ENCODE measurements at regions not wholly inside any gene's neighbourhood (a gene's known extent, or its start where the extent isn't known, plus 50 kb on each side); places are given as distances from the start of the nearest gene placed in this dataset.

DNA sequence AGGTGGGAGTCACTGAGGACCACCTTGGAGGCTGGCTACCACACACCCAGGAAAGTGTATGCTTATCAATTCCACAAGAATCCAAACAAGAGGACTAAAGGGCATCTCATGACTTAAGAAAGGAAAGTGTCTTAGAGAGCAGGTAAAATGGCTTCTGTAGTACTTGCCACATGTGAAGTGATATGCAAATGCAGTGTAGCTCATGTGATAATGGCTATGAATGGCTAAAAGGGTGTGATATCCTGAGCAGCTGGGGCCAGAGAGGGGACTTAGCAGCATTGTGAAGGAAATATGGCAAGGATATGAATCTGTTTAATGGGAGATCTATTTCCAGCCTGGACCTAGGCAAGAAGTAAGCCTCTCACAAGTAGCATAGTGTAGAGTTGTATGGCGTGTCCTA is 90.5 kb downstream of the BUB3 start:
- peaks cover 30% of the 10 kb centered on the region for H3K4me1 ChIP-seq (ENCODE audit: insufficient read depth, low read length)
- no peaks in the 10 kb centered on the region for H3K9me3 ChIP-seq (ENCODE audit: control insufficient read depth in 1 of 2, insufficient read depth in 1 of 2, low read length in 2 of 2)
- ChIA-PET POLR2A (interaction anchor here (0.8 kb wide), 1 partner anchor 94 kb away, joined by 3 read pairs; no protein-coding TSS in a partner anchor), CTCF (no interaction called here)
- Mint-ChIP-seq H3K4me1 (ENCODE audit: low read depth) (peaks cover 36% of the 10 kb centered on the region), H3K27ac (peak overlapping the region; percentile 94), H3K36me3 (ENCODE audit: low read depth) (no peaks in the 10 kb centered on the region), H3K4me3 (no peak overlapping the region), H3K27me3 (no peaks in the 10 kb centered on the region), H3K9me3 (no peaks in the 10 kb centered on the region)
- no peak overlapping the region for H3K4me3 ChIP-seq (ENCODE audit: low read length)
- intact Hi-C loops (cut with DNase I, micrococcal nuclease), result loop anchor here in 1 of 2 experiments (5.0 kb wide), 1 partner anchor 87 kb away; no protein-coding TSS in a partner anchor
- H3K27me3 ChIP-seq (ENCODE audit: control insufficient read depth in 1 of 2, insufficient read depth in 2 of 2, low read length in 2 of 2), result no peaks in the 10 kb centered on the region
- ATAC-seq (ENCODE audit: poor library complexity) (no peak), DNase-seq (no peak)
- H3K27ac ChIP-seq (ENCODE audit: low read depth in 1 of 2, low read length in 2 of 2), result no peak overlapping the region
- TF ChIP-seq, protein P1, sequence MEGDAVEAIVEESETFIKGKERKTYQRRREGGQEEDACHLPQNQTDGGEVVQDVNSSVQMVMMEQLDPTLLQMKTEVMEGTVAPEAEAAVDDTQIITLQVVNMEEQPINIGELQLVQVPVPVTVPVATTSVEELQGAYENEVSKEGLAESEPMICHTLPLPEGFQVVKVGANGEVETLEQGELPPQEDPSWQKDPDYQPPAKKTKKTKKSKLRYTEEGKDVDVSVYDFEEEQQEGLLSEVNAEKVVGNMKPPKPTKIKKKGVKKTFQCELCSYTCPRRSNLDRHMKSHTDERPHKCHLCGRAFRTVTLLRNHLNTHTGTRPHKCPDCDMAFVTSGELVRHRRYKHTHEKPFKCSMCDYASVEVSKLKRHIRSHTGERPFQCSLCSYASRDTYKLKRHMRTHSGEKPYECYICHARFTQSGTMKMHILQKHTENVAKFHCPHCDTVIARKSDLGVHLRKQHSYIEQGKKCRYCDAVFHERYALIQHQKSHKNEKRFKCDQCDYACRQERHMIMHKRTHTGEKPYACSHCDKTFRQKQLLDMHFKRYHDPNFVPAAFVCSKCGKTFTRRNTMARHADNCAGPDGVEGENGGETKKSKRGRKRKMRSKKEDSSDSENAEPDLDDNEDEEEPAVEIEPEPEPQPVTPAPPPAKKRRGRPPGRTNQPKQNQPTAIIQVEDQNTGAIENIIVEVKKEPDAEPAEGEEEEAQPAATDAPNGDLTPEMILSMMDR (IDR thresholded peaks at IDR 0.05), result no peak
- no peaks in the 10 kb centered on the region for H3K36me3 ChIP-seq (ENCODE audit: insufficient read depth, low read length)

DNA sequence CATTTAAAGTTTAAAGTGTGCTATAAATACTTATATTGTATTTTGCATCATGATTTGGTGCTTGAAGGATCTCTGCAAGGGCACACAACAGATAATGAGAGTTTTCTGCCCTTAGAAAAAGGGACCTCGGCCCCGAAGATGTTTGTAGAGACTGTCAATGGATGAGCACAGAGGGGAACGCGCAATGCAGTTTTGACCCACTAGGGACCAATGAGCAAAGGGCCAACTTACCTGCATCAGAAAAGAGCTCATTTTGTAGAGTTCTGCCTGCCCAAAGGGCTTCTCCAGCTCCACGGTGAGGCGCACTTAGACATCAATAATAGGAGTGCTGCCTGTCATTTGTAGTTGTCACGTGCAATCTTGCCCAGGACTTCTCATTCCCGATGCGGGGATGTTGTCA is 91.1 kb downstream of the BUB3 start:
- Histone ChIP-seq H3K36me3 (ENCODE audit: insufficient read depth, low read length) (no peaks in the 10 kb centered on the region), H3K4me1 (ENCODE audit: insufficient read depth, low read length) (peaks cover 27% of the 10 kb centered on the region), H3K9me3 (ENCODE audit: control insufficient read depth in 1 of 2, insufficient read depth in 1 of 2, low read length in 2 of 2) (no peaks in the 10 kb centered on the region), H3K27ac (ENCODE audit: low read depth in 1 of 2, low read length in 2 of 2) (no peak overlapping the region), H3K27me3 (ENCODE audit: control insufficient read depth in 1 of 2, insufficient read depth in 2 of 2, low read length in 2 of 2) (no peaks in the 10 kb centered on the region), H3K4me3 (ENCODE audit: low read length) (no peak overlapping the region)
- intact Hi-C loops (cut with DNase I, micrococcal nuclease), result no loop called here
- TF ChIP-seq, protein P1 (IDR thresholded peaks at IDR 0.05), result no peak
- DNase-seq, result no peak
- Mint-ChIP-seq H3K4me1 (ENCODE audit: low read depth) (peaks cover 30% of the 10 kb centered on the region), H3K4me3 (no peak overlapping the region), H3K36me3 (ENCODE audit: low read depth) (no peaks in the 10 kb centered on the region), H3K27ac (peak overlapping the region; percentile 94), H3K27me3 (no peaks in the 10 kb centered on the region), H3K9me3 (no peaks in the 10 kb centered on the region)
- CTCF ChIA-PET, result no interaction called here
- POLR2A ChIA-PET, result interaction anchor here (0.8 kb wide), 1 partner anchor 95 kb away, joined by 3 read pairs; no protein-coding TSS in a partner anchor
- no peak for ATAC-seq (ENCODE audit: poor library complexity)

DNA sequence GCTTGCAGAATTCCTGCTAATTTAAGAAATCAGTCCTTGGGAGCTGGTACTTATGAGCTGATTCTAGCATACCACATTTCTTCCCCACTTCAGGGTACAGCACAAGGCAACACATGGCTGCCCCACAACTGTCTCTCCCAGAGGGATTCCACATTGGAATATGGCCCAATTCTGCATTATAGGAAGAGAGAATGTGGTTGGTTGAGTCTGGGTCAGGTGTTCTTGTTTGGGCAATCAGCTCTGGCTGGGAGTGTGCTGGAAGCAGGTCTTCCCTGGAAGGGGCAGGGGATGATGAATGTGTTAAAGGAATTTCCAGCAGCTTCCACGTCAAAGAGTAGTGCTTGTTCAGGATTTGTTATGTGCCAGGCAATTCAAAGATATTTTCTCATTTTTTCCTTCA is 95.7 kb downstream of the BUB3 start:
- Mint-ChIP-seq H3K27me3 (no peaks in the 10 kb centered on the region), H3K9me3 (no peaks in the 10 kb centered on the region), H3K36me3 (ENCODE audit: low read depth) (no peaks in the 10 kb centered on the region), H3K27ac (no peak overlapping the region), H3K4me3 (no peak overlapping the region), H3K4me1 (ENCODE audit: low read depth) (no peaks in the 10 kb centered on the region)
- no peaks in the 10 kb centered on the region for H3K36me3 ChIP-seq (ENCODE audit: insufficient read depth, low read length)
- TF ChIP-seq, protein P1 (IDR thresholded peaks at IDR 0.05), result no peak
- POLR2A ChIA-PET, result interaction anchor here (1.0 kb wide), 1 partner anchor 9 kb away, joined by 3 read pairs; no protein-coding TSS in a partner anchor
- DNase-seq (no peak), ATAC-seq (ENCODE audit: poor library complexity) (no peak)
- intact Hi-C loops (cut with DNase I, micrococcal nuclease), result no loop called here
- H3K27me3 ChIP-seq (ENCODE audit: control insufficient read depth in 1 of 2, insufficient read depth in 2 of 2, low read length in 2 of 2), result no peaks in the 10 kb centered on the region
- no peak overlapping the region for H3K27ac ChIP-seq (ENCODE audit: low read depth in 1 of 2, low read length in 2 of 2)
- H3K4me3 ChIP-seq (ENCODE audit: low read length), result no peak overlapping the region
- H3K9me3 ChIP-seq (ENCODE audit: control insufficient read depth in 1 of 2, insufficient read depth in 1 of 2, low read length in 2 of 2), result peaks cover 0 to 6% of the 10 kb centered on the region in 2 experiments
- peaks cover 3% of the 10 kb centered on the region for H3K4me1 ChIP-seq (ENCODE audit: insufficient read depth, low read length)
- CTCF ChIA-PET, result no interaction called here
